T-helper 1 cell treated with Interleukin-12 subunit alpha and Interleukin-12 subunit beta and Interleukin-4 antibody, amounts not matched to agents 30 ng/mL and 1 ng/mL, for 36 hours (primary cell): ENCODE measurements at regions not wholly inside any gene's neighbourhood (a gene's known extent, or its start where the extent isn't known, plus 50 kb on each side); places are given as distances from the start of the nearest gene placed in this dataset.

Experiments used
- intact Hi-C: fragments of 100-400 bp; cut with micrococcal nuclease; formaldehyde crosslinking; loops from one replicate; pipeline ENCODE4 v1.15.1; 2024

DNA sequence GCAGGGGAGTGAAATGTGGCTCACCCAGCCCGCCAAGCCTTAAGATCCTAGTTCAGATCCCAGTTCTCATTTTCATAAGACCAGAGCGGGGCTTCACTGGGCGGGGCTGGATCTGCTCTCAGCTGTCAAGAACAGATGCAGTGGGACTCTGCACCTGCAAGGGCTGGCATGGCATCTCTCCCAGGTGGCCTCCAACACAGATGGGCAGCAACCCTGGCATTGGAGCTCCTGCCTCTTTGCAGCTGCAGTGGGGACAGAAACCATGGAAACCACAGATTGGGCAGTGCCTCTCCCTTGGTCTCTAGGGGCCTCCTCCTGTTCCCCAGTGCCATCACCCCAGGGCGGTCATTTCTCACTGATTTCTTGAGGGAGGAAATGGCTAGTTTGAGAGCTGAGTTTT, 267.7 kb downstream of the PRDM2 start:
- intact Hi-C loops, result no loop called here

DNA sequence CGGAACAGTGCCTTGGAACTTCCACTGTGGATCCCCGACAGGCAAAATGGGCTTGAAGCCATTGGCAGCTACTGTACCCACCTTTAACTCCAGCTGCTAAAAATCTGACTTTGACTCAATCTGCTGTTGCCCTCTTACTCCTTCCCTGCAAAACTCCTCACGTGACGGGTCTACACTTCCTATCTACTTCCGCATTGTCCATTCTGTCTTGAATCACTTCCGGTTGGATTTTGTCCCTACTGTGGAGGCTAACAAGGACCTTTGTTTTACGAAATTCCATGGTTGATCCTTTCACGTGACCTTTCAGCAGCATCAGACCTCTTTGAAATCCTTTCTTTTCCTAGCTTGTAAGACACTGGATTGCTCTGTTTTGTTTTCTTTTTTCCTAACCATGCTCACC, 268.4 kb downstream of the PRDM2 start:
- intact Hi-C loops, result no loop called here

- intact Hi-C loops, result no loop called here
Observed at GRCh38 chr1:13970631-13971247, 270.8 kb downstream of the PRDM2 start.

DNA sequence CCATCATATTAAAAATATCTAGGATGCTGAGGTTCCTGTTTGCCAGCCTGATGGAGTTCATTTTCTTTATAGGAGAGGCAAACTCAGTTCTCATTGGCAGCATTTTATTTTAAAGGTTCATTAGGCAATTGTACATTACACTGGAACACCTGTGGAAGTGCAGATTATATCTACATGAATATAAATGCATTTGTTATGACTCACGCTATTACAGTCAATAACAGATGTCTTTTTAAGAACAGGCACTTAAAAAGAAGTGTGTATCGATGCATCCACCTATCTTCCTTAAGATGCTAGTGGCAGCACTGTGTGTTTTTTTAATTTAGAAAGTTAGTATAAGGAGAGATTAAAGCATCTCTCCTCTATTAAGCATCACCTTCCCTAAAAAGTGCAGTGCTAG, 276.5 kb downstream of the PRDM2 start:
- intact Hi-C loops, result no loop called here

GRCh38 chr1:13981142-13981541, 281.2 kb downstream of the PRDM2 start:
- intact Hi-C loops, result no loop called here

DNA sequence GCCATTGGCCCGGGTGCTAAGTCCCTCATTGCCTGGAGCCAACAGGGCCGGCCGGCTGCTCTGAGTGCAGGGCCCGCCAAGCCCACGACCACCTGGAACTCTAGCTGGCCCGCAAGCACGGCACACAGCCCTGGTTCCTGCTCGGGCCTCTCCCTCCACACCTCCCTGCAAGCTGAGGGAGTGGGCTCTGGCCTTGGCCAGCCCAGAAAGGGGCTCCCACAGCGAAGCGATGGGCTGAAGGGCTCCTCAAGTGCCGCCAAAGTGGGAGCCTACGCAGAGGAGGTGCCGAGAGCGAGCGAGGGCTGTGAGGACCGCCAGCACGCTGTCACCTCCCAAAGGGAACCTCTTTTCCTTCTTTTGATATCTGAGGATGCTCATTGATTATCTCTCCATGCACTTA, 283.4 kb downstream of the PRDM2 start:
- intact Hi-C loops, result no loop called here

GRCh38 chr1:13990939-13991338, 291.0 kb downstream of the PRDM2 start:
- intact Hi-C loops, result no loop called here

DNA sequence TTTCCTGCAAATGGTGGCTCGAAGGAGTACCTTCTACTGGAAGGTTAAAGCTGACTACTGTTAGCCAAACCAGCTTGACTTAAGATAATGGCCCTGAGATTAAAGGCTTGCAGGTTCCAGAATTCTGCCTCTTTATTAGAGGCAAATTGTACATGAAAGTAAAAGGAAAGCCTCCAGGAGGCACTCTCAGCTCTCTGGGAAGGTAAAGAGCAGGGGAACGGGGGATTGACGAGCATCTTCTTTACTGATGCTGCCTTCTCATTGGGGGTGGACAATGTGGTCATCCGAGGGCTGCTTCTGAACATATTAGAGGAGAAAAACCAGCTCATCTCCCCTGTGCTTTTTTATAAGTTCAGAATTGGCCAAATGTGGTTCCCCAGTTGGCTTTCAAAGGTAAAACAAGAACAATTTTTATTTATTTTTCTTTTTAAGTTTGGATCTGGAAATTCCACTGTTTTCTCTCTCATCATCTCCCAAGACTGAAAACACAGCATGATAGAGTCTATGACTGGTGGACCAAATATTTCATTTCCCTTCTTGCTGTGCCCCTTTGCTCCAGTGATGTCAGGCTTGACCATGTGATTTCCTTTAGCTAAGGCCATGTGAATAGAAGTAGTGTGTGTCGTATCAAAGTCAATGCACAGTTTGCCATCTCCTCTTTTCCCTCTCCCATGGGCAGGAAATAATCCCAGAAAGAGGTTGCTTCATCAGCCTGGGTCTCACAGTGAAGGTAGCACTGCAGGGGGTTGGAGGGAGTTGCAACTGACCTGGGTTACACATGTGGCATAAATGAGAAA, 292.7 kb downstream of the PRDM2 start:
- intact Hi-C loops, result no loop called here

DNA sequence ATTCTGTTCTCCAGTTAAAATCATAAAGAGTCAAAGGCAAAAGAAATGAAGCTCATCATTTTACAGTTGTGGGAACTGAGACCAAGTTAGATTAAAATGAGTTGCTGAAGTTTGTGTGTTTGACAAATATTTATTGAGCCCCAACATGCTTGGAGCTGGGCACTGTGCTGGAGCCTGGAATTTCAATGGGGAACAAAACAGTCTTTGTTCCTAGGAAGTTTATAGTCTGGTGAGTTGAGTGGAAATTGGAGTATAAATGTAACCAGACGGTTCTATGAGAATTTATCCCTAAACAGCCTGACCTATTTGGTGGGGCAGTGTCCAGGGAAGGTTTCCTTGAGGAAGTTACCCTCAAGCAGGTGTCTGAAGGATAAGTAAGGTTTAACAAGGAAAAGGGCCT, 294.4 kb downstream of the PRDM2 start:
- intact Hi-C loops, result no loop called here

DNA sequence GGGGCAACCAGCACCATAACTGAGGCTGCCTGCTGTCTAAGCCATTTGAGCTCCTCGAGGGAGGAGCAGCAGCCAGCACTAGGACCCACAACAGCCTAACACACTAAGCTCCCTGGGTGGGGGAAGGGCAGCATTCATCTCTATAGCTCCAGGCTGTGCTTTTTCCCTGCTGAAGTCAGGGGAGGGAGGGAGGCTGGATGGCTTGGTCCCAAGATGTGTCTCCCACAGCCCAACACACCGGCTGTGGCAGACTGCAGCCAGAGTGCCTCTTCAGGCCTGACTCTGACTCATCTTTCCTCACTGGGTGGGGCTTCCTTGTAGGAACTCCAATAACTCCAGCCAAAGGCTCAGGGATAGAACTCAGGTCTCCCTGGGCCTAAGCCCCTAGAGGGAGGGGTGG, 296.3 kb downstream of the PRDM2 start:
- intact Hi-C loops, result no loop called here

- intact Hi-C loops, result no loop called here
Observed at GRCh38 chr1:14003552-14003951, 303.6 kb downstream of the PRDM2 start.

- intact Hi-C loops, result no loop called here
Observed at GRCh38 chr1:14009582-14009981, 309.6 kb downstream of the PRDM2 start.

DNA sequence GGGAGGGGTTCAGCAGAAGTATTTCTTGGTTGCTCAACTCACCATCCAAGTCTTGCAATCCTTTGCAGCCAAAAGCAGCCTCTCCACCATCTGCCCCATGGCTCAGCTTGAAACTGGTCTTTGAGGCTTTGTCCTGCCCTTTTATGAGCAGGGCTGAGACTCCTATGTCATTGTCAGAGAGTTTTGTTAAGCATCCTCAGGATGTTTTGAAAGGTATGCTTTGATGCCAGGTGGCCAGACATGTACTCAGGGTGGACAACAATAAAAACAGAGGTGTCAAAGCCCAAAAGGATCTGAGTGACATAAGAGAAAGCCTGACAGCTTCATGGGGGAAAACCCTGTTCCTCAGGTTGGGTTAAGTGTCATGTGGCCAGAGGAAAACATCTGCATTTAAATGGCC, 310.5 kb downstream of the PRDM2 start:
- intact Hi-C loops, result no loop called here

- intact Hi-C loops, result no loop called here
Observed at GRCh38 chr1:14011132-14011531, 311.1 kb downstream of the PRDM2 start.

DNA sequence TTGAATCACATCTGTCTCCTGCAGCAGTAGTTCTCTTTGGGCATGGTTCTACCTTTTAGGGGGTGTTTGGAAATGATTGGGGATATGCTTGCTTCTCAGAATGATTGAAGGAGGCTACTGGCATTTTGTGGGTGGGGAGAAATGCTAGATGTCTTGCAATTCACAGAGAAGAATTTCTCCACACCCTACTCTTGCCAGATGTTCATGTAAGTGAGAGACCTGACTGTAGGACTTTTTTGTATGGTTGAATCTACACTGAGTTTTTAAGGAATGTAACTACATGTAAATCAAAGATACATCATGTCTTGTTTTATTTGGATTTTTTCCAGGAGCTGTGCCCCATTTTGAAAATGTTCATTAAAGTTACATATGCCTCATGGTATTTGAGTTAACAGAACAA, 311.9 kb downstream of the PRDM2 start:
- intact Hi-C loops, result no loop called here

DNA sequence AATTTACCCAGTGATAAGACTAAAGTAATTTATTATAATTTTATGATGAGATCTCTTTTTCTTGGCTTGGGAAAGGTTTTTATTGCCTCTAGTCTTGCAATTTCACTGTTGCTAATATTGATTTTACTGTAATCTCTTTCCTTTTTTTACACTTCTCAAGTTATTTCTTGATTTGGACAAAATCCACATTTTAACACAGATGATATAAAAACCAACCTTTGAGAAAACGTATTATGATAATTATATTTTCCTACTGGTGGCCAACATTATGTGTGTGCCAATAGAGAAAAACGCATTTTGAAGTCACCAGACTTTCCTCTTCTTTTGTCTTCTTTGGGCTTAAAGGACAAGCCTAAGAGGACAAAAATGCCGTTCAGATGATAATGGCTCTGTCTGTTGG, 314.9 kb downstream of the PRDM2 start:
- intact Hi-C loops, result no loop called here

GRCh38 chr1:14015917-14016316, 315.9 kb downstream of the PRDM2 start:
- intact Hi-C loops, result no loop called here

- intact Hi-C loops, result no loop called here
Observed at GRCh38 chr1:14017531-14017961, 317.6 kb downstream of the PRDM2 start.

GRCh38 chr1:14019461-14019860, 319.5 kb downstream of the PRDM2 start:
- intact Hi-C loops, result no loop called here

DNA sequence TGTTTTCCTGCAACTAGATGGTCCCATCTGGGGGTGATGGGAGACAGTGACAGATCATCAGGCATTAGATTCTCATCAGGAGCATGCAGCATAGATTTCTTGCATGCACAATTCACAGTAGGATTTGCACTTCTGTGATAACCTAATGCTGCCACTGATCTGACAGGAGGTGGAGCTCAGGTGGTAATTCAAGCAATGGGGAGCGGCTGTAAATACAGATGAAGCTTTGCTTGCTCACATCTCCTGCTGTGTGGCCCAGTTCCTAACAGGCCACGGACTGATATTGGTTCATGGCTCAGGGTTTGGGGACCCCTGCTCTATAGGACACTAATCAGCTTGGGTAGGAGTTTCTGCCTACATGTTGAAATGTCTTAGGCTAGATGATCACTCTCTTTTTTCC, 320.0 kb downstream of the PRDM2 start:
- intact Hi-C loops, result no loop called here

GRCh38 chr1:14027099-14027498, 327.1 kb downstream of the PRDM2 start:
- intact Hi-C loops, result no loop called here

DNA sequence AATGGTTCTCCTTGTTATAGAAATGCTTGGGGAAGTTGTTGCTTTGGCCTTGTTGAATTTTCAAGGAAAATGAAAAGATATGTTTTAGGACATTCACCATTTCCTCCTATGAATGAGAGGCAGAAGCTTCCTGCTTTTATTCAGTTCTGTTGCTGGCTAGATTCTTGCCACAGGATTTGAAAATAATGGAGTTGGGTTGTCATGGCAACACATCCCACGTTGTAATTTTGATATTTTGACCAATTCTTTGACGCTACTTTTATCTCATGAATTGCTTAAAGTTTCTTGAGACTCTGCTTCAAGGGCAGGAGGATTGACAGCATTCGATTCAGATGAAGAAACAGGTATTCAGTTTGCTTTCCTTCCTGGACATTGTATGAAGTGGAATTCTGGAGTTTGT, 331.5 kb downstream of the PRDM2 start:
- intact Hi-C loops, result no loop called here

GRCh38 chr1:14034506-14034905, 334.5 kb downstream of the PRDM2 start:
- intact Hi-C loops, result no loop called here
